ENCODE measurements at regions not wholly inside any gene's neighbourhood (a gene's known extent, or its start where the extent isn't known, plus 50 kb on each side); places are given as distances from the start of the nearest gene placed in this dataset.
A peak's percentile ranks its signal among the peaks of the same experiment; 100 is the strongest.
"Not testable (repeated sequence)": the region's sequence is repeated elsewhere in the genome, so short reads cannot be mapped to it uniquely, and the experiment has no call there.

- H3K36me3 ChIP-seq (ENCODE audit: control insufficient read depth in 1 of 2, insufficient read depth in 2 of 2, low read length in 2 of 2), result no peaks in the 10 kb centered on the region
- H4K8ac ChIP-seq (ENCODE audit: low read depth, low read length), result no peak overlapping the region
- no peak overlapping the region for H2BK5ac ChIP-seq (ENCODE audit: low read depth, low read length, poor library complexity)
- H3K4me2 ChIP-seq (ENCODE audit: low read length), result no peak overlapping the region
- no CpG with 5 or more reads among the region's 5 CpGs for WGBS (ENCODE audit: extremely low coverage, insufficient coverage, insufficient read length)
- no peak overlapping the region for H3K14ac ChIP-seq (ENCODE audit: low read length)
- no peak overlapping the region for H2AFZ ChIP-seq (ENCODE audit: insufficient read depth, low read length, poor library complexity)
- H4K91ac ChIP-seq (ENCODE audit: low read depth, low read length), result no peak overlapping the region
- H4K12ac ChIP-seq (ENCODE audit: low read depth, low read length), result no peak overlapping the region
- no peaks in the 10 kb centered on the region for H3K4me1 ChIP-seq (ENCODE audit: control insufficient read depth in 1 of 2, insufficient read depth in 2 of 2, low read length in 2 of 2)
- H3K79me1 ChIP-seq (ENCODE audit: low read length), result no peaks in the 10 kb centered on the region
- H2AK5ac ChIP-seq (ENCODE audit: low read length), result no peak overlapping the region
- no peak overlapping the region for H3K9ac ChIP-seq (ENCODE audit: low read length)
- H2BK12ac ChIP-seq (ENCODE audit: low read length), result no peak overlapping the region
- no peak overlapping the region for H3K4ac ChIP-seq (ENCODE audit: low read depth, low read length)
- no peak overlapping the region for H3K18ac ChIP-seq (ENCODE audit: low read length)
- no peak overlapping the region for H3K23ac ChIP-seq (ENCODE audit: low read length)
- H3K9me3 ChIP-seq (ENCODE audit: insufficient read depth, low read depth, low read length), result peaks cover 3% of the 10 kb centered on the region
- no peak overlapping the region for H2BK120ac ChIP-seq (ENCODE audit: insufficient read depth, low read length, poor library complexity)
- H3K27me3 ChIP-seq (ENCODE audit: insufficient read depth, low read length), result no peaks in the 10 kb centered on the region
- H3K79me2 ChIP-seq (ENCODE audit: control insufficient read depth, insufficient read depth, low read length, poor library complexity), result no peaks in the 10 kb centered on the region
- no peak overlapping the region for H3K27ac ChIP-seq (ENCODE audit: low read depth, low read length)
- no peak overlapping the region for H3K4me3 ChIP-seq (ENCODE audit: low read depth, low read length)
- DNase-seq, result no peak
Observed at GRCh38 chr1:38486085-38486484, 373.5 kb downstream of the RRAGC start.

DNA sequence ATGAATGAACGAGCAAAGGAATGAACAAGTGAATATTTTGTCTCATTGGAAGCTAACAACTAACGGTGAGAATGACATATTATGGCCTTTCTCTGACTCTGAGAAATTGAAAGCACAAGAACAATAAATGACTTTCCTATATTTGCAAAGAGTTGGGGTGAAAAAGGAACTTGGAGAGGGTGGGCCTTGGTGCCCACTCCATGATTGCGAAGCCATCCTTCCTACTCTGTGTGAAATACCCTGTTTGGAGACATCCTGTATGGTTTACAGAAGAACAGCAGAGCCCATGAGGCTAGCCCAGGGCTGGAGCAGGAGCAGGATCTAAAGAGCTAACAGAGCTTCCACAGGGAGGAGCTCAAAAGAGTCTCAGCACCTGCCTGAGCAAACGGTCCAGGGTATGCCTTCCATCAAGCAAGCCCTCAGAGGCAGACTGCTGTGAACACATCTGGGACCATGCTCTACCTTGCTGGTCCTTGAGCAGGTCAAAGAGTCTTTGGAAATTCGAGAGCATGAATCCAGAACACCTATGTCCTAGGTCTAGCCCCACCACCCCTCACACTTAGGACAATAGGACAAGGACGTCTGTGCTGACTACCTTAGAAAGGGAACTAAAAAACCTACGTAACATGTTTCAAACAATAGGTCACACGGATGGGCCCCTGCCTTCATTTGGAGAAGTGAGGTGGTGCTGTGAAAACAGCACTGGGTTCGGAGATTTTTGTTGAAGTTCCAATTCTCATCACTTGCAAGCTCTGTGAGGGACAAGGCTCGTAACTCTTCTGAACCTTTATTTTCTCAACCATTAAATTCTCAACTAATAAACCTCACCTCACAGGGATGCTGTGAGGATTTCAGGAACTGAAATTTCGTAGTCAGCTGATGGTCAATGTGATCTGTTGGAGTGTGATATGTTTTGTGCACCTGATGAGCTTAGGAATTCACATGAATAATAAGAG lies 377.4 kb downstream of the RRAGC start:
- Histone ChIP-seq H2AK5ac (ENCODE audit: low read length) (no peak overlapping the region), H4K91ac (ENCODE audit: low read depth, low read length) (no peak overlapping the region), H2BK12ac (ENCODE audit: low read length) (no peak overlapping the region), H3K9ac (ENCODE audit: low read length) (no peak overlapping the region), H3K27ac (ENCODE audit: low read depth, low read length) (no peak overlapping the region), H3K79me2 (ENCODE audit: control insufficient read depth, insufficient read depth, low read length, poor library complexity) (no peaks in the 10 kb centered on the region), H3K23ac (ENCODE audit: low read length) (no peak overlapping the region), H4K8ac (ENCODE audit: low read depth, low read length) (no peak overlapping the region), H3K14ac (ENCODE audit: low read length) (no peak overlapping the region), H3K4me2 (ENCODE audit: low read length) (no peak overlapping the region), H2BK120ac (ENCODE audit: insufficient read depth, low read length, poor library complexity) (no peak overlapping the region), H3K9me3 (ENCODE audit: insufficient read depth, low read depth, low read length) (no peaks in the 10 kb centered on the region), H2AFZ (ENCODE audit: insufficient read depth, low read length, poor library complexity) (no peak overlapping the region), H2BK5ac (ENCODE audit: low read depth, low read length, poor library complexity) (no peak overlapping the region), H3K27me3 (ENCODE audit: insufficient read depth, low read length) (no peaks in the 10 kb centered on the region), H3K4ac (ENCODE audit: low read depth, low read length) (no peak overlapping the region), H3K79me1 (ENCODE audit: low read length) (no peaks in the 10 kb centered on the region), H3K36me3 (ENCODE audit: control insufficient read depth in 1 of 2, insufficient read depth in 2 of 2, low read length in 2 of 2) (no peaks in the 10 kb centered on the region), H3K4me1 (ENCODE audit: control insufficient read depth in 1 of 2, insufficient read depth in 2 of 2, low read length in 2 of 2) (no peaks in the 10 kb centered on the region), H3K4me3 (ENCODE audit: low read depth, low read length) (no peak overlapping the region), H3K18ac (ENCODE audit: low read length) (no peak overlapping the region), H4K12ac (ENCODE audit: low read depth, low read length) (no peak overlapping the region)
- DNase-seq, result no peak
- WGBS (ENCODE audit: extremely low coverage, insufficient coverage, insufficient read length), result no CpG with 5 or more reads among the region's 11 CpGs

GRCh38 chr1:38479662-38480061 lies 379.9 kb downstream of the RRAGC start:
- not testable (repeated sequence) for H3K79me1 ChIP-seq (ENCODE audit: low read length); H3K9ac ChIP-seq (ENCODE audit: low read length); H2AFZ ChIP-seq (ENCODE audit: insufficient read depth, low read length, poor library complexity); DNase-seq; H3K4ac ChIP-seq (ENCODE audit: low read depth, low read length); H2BK12ac ChIP-seq (ENCODE audit: low read length); H3K4me3 ChIP-seq (ENCODE audit: low read depth, low read length); H3K4me1 ChIP-seq (ENCODE audit: control insufficient read depth in 1 of 2, insufficient read depth in 2 of 2, low read length in 2 of 2); H3K36me3 ChIP-seq (ENCODE audit: control insufficient read depth in 1 of 2, insufficient read depth in 2 of 2, low read length in 2 of 2); H2BK5ac ChIP-seq (ENCODE audit: low read depth, low read length, poor library complexity); H3K9me3 ChIP-seq (ENCODE audit: insufficient read depth, low read depth, low read length); H4K12ac ChIP-seq (ENCODE audit: low read depth, low read length); H2BK120ac ChIP-seq (ENCODE audit: insufficient read depth, low read length, poor library complexity); H3K14ac ChIP-seq (ENCODE audit: low read length); H3K4me2 ChIP-seq (ENCODE audit: low read length); H4K8ac ChIP-seq (ENCODE audit: low read depth, low read length); H3K79me2 ChIP-seq (ENCODE audit: control insufficient read depth, insufficient read depth, low read length, poor library complexity); H3K18ac ChIP-seq (ENCODE audit: low read length); H3K23ac ChIP-seq (ENCODE audit: low read length); H4K91ac ChIP-seq (ENCODE audit: low read depth, low read length); H3K27ac ChIP-seq (ENCODE audit: low read depth, low read length); H2AK5ac ChIP-seq (ENCODE audit: low read length)
- peaks cover 14% of the 10 kb centered on the region for H3K27me3 ChIP-seq (ENCODE audit: insufficient read depth, low read length)
- no CpG with 5 or more reads among the region's 2 CpGs for WGBS (ENCODE audit: extremely low coverage, insufficient coverage, insufficient read length)

- no peak overlapping the region for H2AFZ ChIP-seq (ENCODE audit: insufficient read depth, low read length, poor library complexity)
- peak; percentile 84 to 92 for DNase-seq
- WGBS (ENCODE audit: extremely low coverage, insufficient coverage, insufficient read length), result no CpG with 5 or more reads among the region's 2 CpGs
Observed at GRCh38 chr1:38477811-38478210, 381.8 kb downstream of the RRAGC start.

More at GRCh38 chr1:38477811-38478210, 381.8 kb downstream of the RRAGC start:
- no peak overlapping the region for H3K4ac ChIP-seq (ENCODE audit: low read depth, low read length)
- no peak overlapping the region for H4K8ac ChIP-seq (ENCODE audit: low read depth, low read length)
- no peak overlapping the region for H2AK5ac ChIP-seq (ENCODE audit: low read length)
- H3K23ac ChIP-seq (ENCODE audit: low read length), result no peak overlapping the region
- H3K14ac ChIP-seq (ENCODE audit: low read length), result no peak overlapping the region
- H2BK12ac ChIP-seq (ENCODE audit: low read length), result no peak overlapping the region
- H3K27ac ChIP-seq (ENCODE audit: low read depth, low read length), result no peak overlapping the region
- H4K91ac ChIP-seq (ENCODE audit: low read depth, low read length), result no peak overlapping the region
- H3K9ac ChIP-seq (ENCODE audit: low read length), result no peak overlapping the region
- no peak overlapping the region for H2BK120ac ChIP-seq (ENCODE audit: insufficient read depth, low read length, poor library complexity)
- H3K4me2 ChIP-seq (ENCODE audit: low read length), result no peak overlapping the region
- no peak overlapping the region for H2BK5ac ChIP-seq (ENCODE audit: low read depth, low read length, poor library complexity)
- H3K4me1 ChIP-seq (ENCODE audit: control insufficient read depth in 1 of 2, insufficient read depth in 2 of 2, low read length in 2 of 2), result no peaks in the 10 kb centered on the region
- no peaks in the 10 kb centered on the region for H3K36me3 ChIP-seq (ENCODE audit: control insufficient read depth in 1 of 2, insufficient read depth in 2 of 2, low read length in 2 of 2)
- no peak overlapping the region for H3K18ac ChIP-seq (ENCODE audit: low read length)
- no peak overlapping the region for H3K4me3 ChIP-seq (ENCODE audit: low read depth, low read length)
- no peaks in the 10 kb centered on the region for H3K9me3 ChIP-seq (ENCODE audit: insufficient read depth, low read depth, low read length)
- no peak overlapping the region for H4K12ac ChIP-seq (ENCODE audit: low read depth, low read length)
- H3K79me1 ChIP-seq (ENCODE audit: low read length), result no peaks in the 10 kb centered on the region
- H3K27me3 ChIP-seq (ENCODE audit: insufficient read depth, low read length), result peaks cover 14% of the 10 kb centered on the region
- no peaks in the 10 kb centered on the region for H3K79me2 ChIP-seq (ENCODE audit: control insufficient read depth, insufficient read depth, low read length, poor library complexity)

All from trophoblast cell (in vitro differentiated cells and primary cell).